ENCODE measurements at regions not wholly inside any gene's neighbourhood (a gene's known extent, or its start where the extent isn't known, plus 50 kb on each side); places are given as distances from the start of the nearest gene placed in this dataset.

GRCh38 chr16:8489580-8489979 is 100.7 kb downstream of the TMEM114 start:
- no peaks in the 10 kb centered on the region for H3K9me3 ChIP-seq (ENCODE audit: control insufficient read depth, low read length)
- 89 to 96% methylated on average over 2 of the region's 3 CpGs for WGBS, 2 experiments (ENCODE audit: insufficient coverage in 1 of 2, insufficient read length in 1 of 2)

GRCh38 chr16:8486985-8487384 is 103.3 kb downstream of the TMEM114 start:
- Histone ChIP-seq H3K4me1 (ENCODE audit: control insufficient read depth, insufficient read depth, low read length) (no peaks in the 10 kb centered on the region), H3K4me3 (ENCODE audit: low read length) (no peak overlapping the region), H3K27ac (ENCODE audit: low read depth, low read length) (no peak overlapping the region), H3K27me3 (ENCODE audit: control insufficient read depth, insufficient read depth, low read length, poor library complexity, severe bottlenecking) (peaks cover 60% of the 10 kb centered on the region), H3K9ac (ENCODE audit: extremely low read depth, low read length, poor library complexity, severe bottlenecking) (no peak overlapping the region), H3K9me3 (ENCODE audit: control insufficient read depth, low read length) (no peaks in the 10 kb centered on the region), H3K36me3 (ENCODE audit: control insufficient read depth, insufficient read depth, low read length) (no peaks in the 10 kb centered on the region)
- H3K4me1 Mint-ChIP-seq: no peaks in the 10 kb centered on the region
- no peak for DNase-seq
- TF ChIP-seq CTCF (conservative IDR thresholded peaks at IDR 0.05): no peak
- no peaks in the 10 kb centered on the region for H3K36me3 Mint-ChIP-seq (ENCODE audit: low read depth)
- H3K9me3 Mint-ChIP-seq: no peaks in the 10 kb centered on the region
- no peak overlapping the region for H3K4me3 Mint-ChIP-seq
- H3K27ac Mint-ChIP-seq: no peak overlapping the region
- WGBS, 2 experiments (ENCODE audit: insufficient coverage in 1 of 2, insufficient read length in 1 of 2): 67 to 91% methylated on average over 1 to 3 of the region's 3 CpGs
- H3K27me3 Mint-ChIP-seq (ENCODE audit: insufficient read depth): peaks cover 75% of the 10 kb centered on the region

More at GRCh38 chr16:8489580-8489979, 100.7 kb downstream of the TMEM114 start:
- Histone ChIP-seq H3K4me3 (ENCODE audit: low read length) (no peak overlapping the region), H3K9ac (ENCODE audit: extremely low read depth, low read length, poor library complexity, severe bottlenecking) (no peak overlapping the region), H3K27ac (ENCODE audit: low read depth, low read length) (no peak overlapping the region), H3K27me3 (ENCODE audit: control insufficient read depth, insufficient read depth, low read length, poor library complexity, severe bottlenecking) (peaks cover 41% of the 10 kb centered on the region), H3K36me3 (ENCODE audit: control insufficient read depth, insufficient read depth, low read length) (no peaks in the 10 kb centered on the region), H3K4me1 (ENCODE audit: control insufficient read depth, insufficient read depth, low read length) (no peaks in the 10 kb centered on the region)
- TF ChIP-seq CTCF (conservative IDR thresholded peaks at IDR 0.05): no peak
- no peak for DNase-seq
- H3K9me3 Mint-ChIP-seq: no peaks in the 10 kb centered on the region
- peaks cover 6% of the 10 kb centered on the region for H3K4me1 Mint-ChIP-seq
- no peaks in the 10 kb centered on the region for H3K36me3 Mint-ChIP-seq (ENCODE audit: low read depth)
- H3K27ac Mint-ChIP-seq: no peak overlapping the region
- H3K4me3 Mint-ChIP-seq: no peak overlapping the region
- peaks cover 57% of the 10 kb centered on the region for H3K27me3 Mint-ChIP-seq (ENCODE audit: insufficient read depth)

- no peak for TF ChIP-seq CTCF (conservative IDR thresholded peaks at IDR 0.05)
- no peak overlapping the region for H3K4me3 Mint-ChIP-seq
- no peaks in the 10 kb centered on the region for H3K9me3 Mint-ChIP-seq
These were observed 106.9 kb downstream of the TMEM114 start for GRCh38 chr16:8483396-8483795.

More at GRCh38 chr16:8483396-8483795, 106.9 kb downstream of the TMEM114 start:
- Mint-ChIP-seq H3K27ac (no peak overlapping the region), H3K36me3 (ENCODE audit: low read depth) (no peaks in the 10 kb centered on the region), H3K4me1 (no peaks in the 10 kb centered on the region), H3K27me3 (ENCODE audit: insufficient read depth) (peaks cover 88% of the 10 kb centered on the region)
- Histone ChIP-seq H3K4me3 (ENCODE audit: low read length) (no peak overlapping the region), H3K27ac (ENCODE audit: low read depth, low read length) (no peak overlapping the region), H3K4me1 (ENCODE audit: control insufficient read depth, insufficient read depth, low read length) (no peaks in the 10 kb centered on the region), H3K36me3 (ENCODE audit: control insufficient read depth, insufficient read depth, low read length) (no peaks in the 10 kb centered on the region), H3K9me3 (ENCODE audit: control insufficient read depth, low read length) (no peaks in the 10 kb centered on the region), H3K27me3 (ENCODE audit: control insufficient read depth, insufficient read depth, low read length, poor library complexity, severe bottlenecking) (peaks cover 74% of the 10 kb centered on the region), H3K9ac (ENCODE audit: extremely low read depth, low read length, poor library complexity, severe bottlenecking) (no peak overlapping the region)
- DNase-seq: no peak
- WGBS, 2 experiments (ENCODE audit: insufficient coverage in 1 of 2, insufficient read length in 1 of 2): 74 to 79% methylated on average over 4 to 7 of the region's 8 CpGs

Measured in endodermal cell (in vitro differentiated cells).